ENCODE measurements at regions not wholly inside any gene's neighbourhood (a gene's known extent, or its start where the extent isn't known, plus 50 kb on each side); places are given as distances from the start of the nearest gene placed in this dataset.

- H4K20me1 ChIP-seq (ENCODE audit: control insufficient read depth, insufficient read depth, low read length, poor library complexity, severe bottlenecking), result no peaks in the 10 kb centered on the region
- Mint-ChIP-seq H3K27me3 (peaks cover 3% of the 10 kb centered on the region), H3K4me3 (no peak overlapping the region), H3K27ac (no peak overlapping the region), H3K9me3 (ENCODE audit: insufficient read depth) (peaks cover 2% of the 10 kb centered on the region), H3K4me1 (peaks cover 23% of the 10 kb centered on the region)
- H2AFZ ChIP-seq (ENCODE audit: insufficient read depth, low read depth, low read length, poor library complexity, severe bottlenecking), result no peak overlapping the region
- TF ChIP-seq EZH2 (IDR thresholded peaks at IDR 0.05; ENCODE audit: borderline replicate concordance, insufficient read depth, low read depth, low read length, poor library complexity, severe bottlenecking) (no peak), CTCF (IDR thresholded peaks at IDR 0.05) (no peak)
- peaks cover 0 to 5% (median 2%) of the 10 kb centered on the region in 4 experiments for H3K27me3 ChIP-seq (replicated peaks in 1 of 4; ENCODE audit: control extremely low read depth in 1 of 4, control insufficient read depth in 3 of 4, insufficient read depth in 4 of 4, low read length in 3 of 4)
- WGBS (ENCODE audit: insufficient coverage), result 100% methylated on average over 2 of the region's 3 CpGs
- no peak overlapping the region for H3K4me2 ChIP-seq (replicated peaks; ENCODE audit: low read depth, low read length, poor library complexity, severe bottlenecking)
- H3K4me1 ChIP-seq (ENCODE audit: control insufficient read depth in 2 of 2, insufficient read depth in 2 of 2, low read length in 2 of 2), result peaks cover 20 to 25% of the 10 kb centered on the region in 2 donors
- no peak for ATAC-seq (ENCODE audit: low read depth)
- ChIA-PET CTCF (interaction anchor here (1.4 to 2.4 kb wide), 4 partner anchors 14 to 106 kb away, joined by 4 to 12 read pairs (median 8); no protein-coding TSS in a partner anchor), POLR2A (no interaction called here)
- H3K4me3 ChIP-seq (ENCODE audit: control extremely low read depth in 1 of 5, extremely low read depth in 1 of 5, insufficient read depth in 1 of 5, low read depth in 2 of 5, low read length in 4 of 5), result no peak overlapping the region
- intact Hi-C loops (cut with micrococcal nuclease), result loop anchor here (2.0 to 5.0 kb wide), 2 partner anchors 34 to 38 kb away; no protein-coding TSS in a partner anchor
- no peak overlapping the region for H3K27ac ChIP-seq (ENCODE audit: low read length in 2 of 2)
- no peaks in the 10 kb centered on the region for H3K9me3 ChIP-seq (ENCODE audit: control extremely low read depth in 1 of 3, control insufficient read depth in 2 of 3, insufficient read depth in 1 of 3, low read length in 2 of 3)
- H3K79me2 ChIP-seq (ENCODE audit: control insufficient read depth, insufficient read depth, low read length), result no peaks in the 10 kb centered on the region
- no peak overlapping the region for H3K9ac ChIP-seq (ENCODE audit: low read length)
- no peaks in the 10 kb centered on the region for H3K36me3 ChIP-seq (replicated peaks in 1 of 2; ENCODE audit: control extremely low read depth in 1 of 2, control insufficient read depth in 1 of 2, extremely low read depth in 1 of 2, insufficient read depth in 2 of 2, low read length in 1 of 2)
- DNase-seq, result no peak
Measured at GRCh38 chr20:36099106-36099505, 55.4 kb upstream of the EPB41L1 start.

- Histone ChIP-seq H3K79me2 (ENCODE audit: control insufficient read depth, insufficient read depth, low read length) (no peaks in the 10 kb centered on the region), H3K27ac (ENCODE audit: low read length in 2 of 2) (no peak overlapping the region), H3K27me3 (replicated peaks in 1 of 4; ENCODE audit: control extremely low read depth in 1 of 4, control insufficient read depth in 3 of 4, insufficient read depth in 4 of 4, low read length in 3 of 4) (no peaks in the 10 kb centered on the region), H3K4me1 (ENCODE audit: control insufficient read depth in 2 of 2, insufficient read depth in 2 of 2, low read length in 2 of 2) (peaks cover 17 to 25% of the 10 kb centered on the region in 2 donors), H3K9ac (ENCODE audit: low read length) (no peak overlapping the region), H3K9me3 (ENCODE audit: control extremely low read depth in 1 of 3, control insufficient read depth in 2 of 3, insufficient read depth in 1 of 3, low read length in 2 of 3) (no peaks in the 10 kb centered on the region), H3K4me2 (replicated peaks; ENCODE audit: low read depth, low read length, poor library complexity, severe bottlenecking) (no peak overlapping the region), H4K20me1 (ENCODE audit: control insufficient read depth, insufficient read depth, low read length, poor library complexity, severe bottlenecking) (no peaks in the 10 kb centered on the region), H2AFZ (ENCODE audit: insufficient read depth, low read depth, low read length, poor library complexity, severe bottlenecking) (no peak overlapping the region), H3K4me3 (ENCODE audit: control extremely low read depth in 1 of 5, extremely low read depth in 1 of 5, insufficient read depth in 1 of 5, low read depth in 2 of 5, low read length in 4 of 5) (no peak overlapping the region), H3K36me3 (replicated peaks in 1 of 2; ENCODE audit: control extremely low read depth in 1 of 2, control insufficient read depth in 1 of 2, extremely low read depth in 1 of 2, insufficient read depth in 2 of 2, low read length in 1 of 2) (no peaks in the 10 kb centered on the region)
- ATAC-seq (ENCODE audit: low read depth) (no peak), DNase-seq (no peak)
- ChIA-PET CTCF (no interaction called here), POLR2A (no interaction called here)
- Mint-ChIP-seq H3K4me3 (no peak overlapping the region), H3K9me3 (ENCODE audit: insufficient read depth) (peaks cover 2% of the 10 kb centered on the region), H3K27me3 (no peaks in the 10 kb centered on the region), H3K27ac (no peak overlapping the region), H3K4me1 (peaks cover 22% of the 10 kb centered on the region)
- intact Hi-C loops (cut with micrococcal nuclease), result no loop called here
- no peak for TF ChIP-seq CTCF (IDR thresholded peaks at IDR 0.05)
- TF ChIP-seq EZH2 (IDR thresholded peaks at IDR 0.05; ENCODE audit: borderline replicate concordance, insufficient read depth, low read depth, low read length, poor library complexity, severe bottlenecking), result no peak
- 100% methylated on average over 1 of the region's 3 CpGs for WGBS (ENCODE audit: insufficient coverage)
Measured at GRCh38 chr20:36101192-36101591, 53.3 kb upstream of the EPB41L1 start.
